ENCODE measurements at regions not wholly inside any gene's neighbourhood (a gene's known extent, or its start where the extent isn't known, plus 50 kb on each side); places are given as distances from the start of the nearest gene placed in this dataset.
"Not testable (repeated sequence)": the region's sequence is repeated elsewhere in the genome, so short reads cannot be mapped to it uniquely, and the experiment has no call there.

GRCh38 chr2:16090650-16091575 lies 150.6 kb downstream of the MYCN start:
- no peak for DNase-seq (ENCODE audit: low spot score)
- H3K9ac ChIP-seq (ENCODE audit: low read depth in 1 of 2, low read length in 2 of 2), result no peak overlapping the region
- H3K4me3 ChIP-seq (ENCODE audit: low read depth in 1 of 3, low read length in 3 of 3), result no peak overlapping the region
- TF ChIP-seq RXRA (IDR thresholded peaks at IDR 0.05), result no peak
- TF ChIP-seq GABPA (IDR thresholded peaks at IDR 0.05 in 1 of 2, conservative IDR thresholded peaks at IDR 0.05 in 1 of 2), result no peak
- TF ChIP-seq YY1 (IDR thresholded peaks at IDR 0.05), result no peak
- no peak for TF ChIP-seq ZBTB33 (IDR thresholded peaks at IDR 0.05)
- no peak for TF ChIP-seq FOXA1 (IDR thresholded peaks at IDR 0.05)
- TF ChIP-seq NR2F2 (IDR thresholded peaks at IDR 0.05), result no peak
- no peak for TF ChIP-seq EGR1 (IDR thresholded peaks at IDR 0.05; ENCODE audit: low read depth in 2 of 2)
- TF ChIP-seq FOXA2 (IDR thresholded peaks at IDR 0.05), result no peak
- TF ChIP-seq TAF1 (conservative IDR thresholded peaks at IDR 0.05), result no peak
- TF ChIP-seq ATF3 (IDR thresholded peaks at IDR 0.05), result no peak
- no peak for TF ChIP-seq HNF4G (IDR thresholded peaks at IDR 0.05)
- no peak for TF ChIP-seq SP1 (IDR thresholded peaks at IDR 0.05)
- no peak for TF ChIP-seq CTCF (IDR thresholded peaks at IDR 0.05; ENCODE audit: low read depth, low read length, missing input control)
- TF ChIP-seq RAD21 (IDR thresholded peaks at IDR 0.05), result no peak
- TF ChIP-seq REST (IDR thresholded peaks at IDR 0.05), result no peak
- TF ChIP-seq JUND (IDR thresholded peaks at IDR 0.05), result no peak
- TF ChIP-seq HNF4A (conservative IDR thresholded peaks at IDR 0.05), result no peak
- no peaks in the 10 kb centered on the region for H3K36me3 ChIP-seq (ENCODE audit: control insufficient read depth in 4 of 4, insufficient read depth in 3 of 4, low read depth in 1 of 4, low read length in 3 of 4)
- H3K27me3 ChIP-seq (ENCODE audit: control insufficient read depth in 4 of 4, insufficient read depth in 4 of 4, low read length in 3 of 4), result no peaks in the 10 kb centered on the region
- no peak overlapping the region for H3K27ac ChIP-seq (ENCODE audit: low read depth in 1 of 2, low read length in 2 of 2)
- WGBS, result 93% methylated on average over 15 of the region's 15 CpGs
- no peaks in the 10 kb centered on the region for H3K9me3 ChIP-seq (ENCODE audit: control insufficient read depth in 4 of 4, low read length in 3 of 4)
- H3K4me1 ChIP-seq (ENCODE audit: control insufficient read depth in 4 of 4, insufficient read depth in 4 of 4, low read length in 3 of 4), result peaks cover 0 to 11% (median 2%) of the 10 kb centered on the region in 4 donors

- H3K4me3 ChIP-seq (ENCODE audit: low read depth in 1 of 3, low read length in 3 of 3); H3K9ac ChIP-seq (ENCODE audit: low read depth in 1 of 2, low read length in 2 of 2); H3K27me3 ChIP-seq (ENCODE audit: control insufficient read depth in 4 of 4, insufficient read depth in 4 of 4, low read length in 3 of 4); H3K27ac ChIP-seq (ENCODE audit: low read depth in 1 of 2, low read length in 2 of 2); H3K4me1 ChIP-seq (ENCODE audit: control insufficient read depth in 4 of 4, insufficient read depth in 4 of 4, low read length in 3 of 4); H3K36me3 ChIP-seq (ENCODE audit: control insufficient read depth in 4 of 4, insufficient read depth in 3 of 4, low read depth in 1 of 4, low read length in 3 of 4); DNase-seq (ENCODE audit: low spot score); H3K9me3 ChIP-seq (ENCODE audit: control insufficient read depth in 4 of 4, low read length in 3 of 4): not testable (repeated sequence)
- WGBS, result 87% methylated on average over 7 of the region's 7 CpGs
Measured at GRCh38 chr2:16089491-16089890, 149.1 kb downstream of the MYCN start.
